HepG2 (cell line): ENCODE measurements at regions not wholly inside any gene's neighbourhood (a gene's known extent, or its start where the extent isn't known, plus 50 kb on each side); places are given as distances from the start of the nearest gene placed in this dataset.

Experiments
- AHR ChIP-seq: IDR thresholded peaks from 2 replicates; pipeline ENCODE4 v1.6.1; 2018; ENCODE audit warnings: missing genetic modification reagents, missing compliant biosample characterization
- ATF5 ChIP-seq: sonication (generic); formaldehyde crosslinking; IDR thresholded peaks from 2 replicates; pipeline ENCODE4 v1.4.0; 2020; ENCODE audit warnings: mild to moderate bottlenecking, low read depth, missing genetic modification reagents
- BORCS8-MEF2B ChIP-seq: sonication (generic); formaldehyde crosslinking; IDR thresholded peaks from 2 replicates; pipeline ENCODE4 v1.8.0; 2022; ENCODE audit warnings: mild to moderate bottlenecking, missing genetic modification reagents
- GRHL1 ChIP-seq: sonication (generic); formaldehyde crosslinking; conservative IDR thresholded peaks from 2 replicates; pipeline ENCODE4 v1.8.0; 2022; ENCODE audit warnings: missing genetic modification reagents
- KMT2A ChIP-seq: sonication (generic); formaldehyde crosslinking; IDR thresholded peaks from 2 replicates; pipeline ENCODE4 v1.4.0; 2020; ENCODE audit warnings: missing genetic modification reagents
- PRDM15 ChIP-seq: sonication (generic); formaldehyde crosslinking; IDR thresholded peaks from 2 replicates; pipeline ENCODE4 v1.4.0; 2020; ENCODE audit warnings: missing genetic modification reagents
- RFX5 ChIP-seq: IDR thresholded peaks from 2 replicates; pipeline ENCODE4 v1.6.1; 2011; ENCODE audit warnings: low read depth, low read length, improper control_type of control experiment
- SKI ChIP-seq: fragments of 450-650 bp; IDR thresholded peaks from one replicate; pipeline ENCODE4 v1.6.1; 2018; ENCODE audit warnings: mild to moderate bottlenecking; ENCODE audit not compliant: partially characterized antibody
- THAP8 ChIP-seq: sonication (generic); formaldehyde crosslinking; IDR thresholded peaks from 2 replicates; pipeline ENCODE4 v1.5.1; 2020; ENCODE audit warnings: missing genetic modification reagents, mild to moderate bottlenecking, borderline replicate concordance
- ZNF224 ChIP-seq: sonication (generic); formaldehyde crosslinking; IDR thresholded peaks from 2 replicates; pipeline ENCODE4 v1.5.0; 2020; ENCODE audit warnings: mild to moderate bottlenecking, missing genetic modification reagents
- ZNF496 ChIP-seq: sonication (generic); formaldehyde crosslinking; IDR thresholded peaks from 2 replicates; pipeline ENCODE4 v1.8.1; 2023; ENCODE audit warnings: mild to moderate bottlenecking, moderate library complexity, missing genetic modification reagents; ENCODE audit not compliant: insufficient replicate concordance
- ZNF619 ChIP-seq: sonication (generic); formaldehyde crosslinking; IDR thresholded peaks from 2 replicates; pipeline ENCODE4 v1.4.0; 2020; ENCODE audit warnings: mild to moderate bottlenecking, missing genetic modification reagents
- ZNF879 ChIP-seq: sonication (generic); formaldehyde crosslinking; IDR thresholded peaks from 2 replicates; pipeline ENCODE4 v1.8.1; 2023; ENCODE audit warnings: missing genetic modification reagents
- ZSCAN25 ChIP-seq: sonication (generic); formaldehyde crosslinking; IDR thresholded peaks from 2 replicates; pipeline ENCODE4 v1.8.0; 2022; ENCODE audit warnings: mild to moderate bottlenecking, missing genetic modification reagents

GRCh38 chr5:3217771-3218495, 377.7 kb upstream of the IRX1 start (continued):
- TF ChIP-seq GRHL1 (CRISPR knock-in tag) (no peak), RFX5 (no peak), ZSCAN25 (no peak), AHR (CRISPR knock-in tag) (no peak), ZNF619 (CRISPR knock-in tag) (no peak), ZNF224 (CRISPR knock-in tag) (no peak), ZNF496 (CRISPR knock-in tag) (no peak), ATF5 (CRISPR knock-in tag) (no peak), KMT2A (CRISPR knock-in tag) (no peak), ZNF879 (CRISPR knock-in tag) (no peak), PRDM15 (CRISPR knock-in tag) (no peak), THAP8 (no peak), SKI (no peak), BORCS8-MEF2B (CRISPR knock-in tag) (no peak)
